ENCODE measurements at regions not wholly inside any gene's neighbourhood (a gene's known extent, or its start where the extent isn't known, plus 50 kb on each side); places are given as distances from the start of the nearest gene placed in this dataset.

GRCh38 chr15:81950841-81951414 is 94.9 kb downstream of the MEX3B start:
- TF ChIP-seq POLR2A (IDR thresholded peaks at IDR 0.05) (no peak), CTCF (IDR thresholded peaks at IDR 0.05) (no peak)
